Breast epithelium (tissue), 3 donors: ENCODE measurements at regions not wholly inside any gene's neighbourhood (a gene's known extent, or its start where the extent isn't known, plus 50 kb on each side); places are given as distances from the start of the nearest gene placed in this dataset.

Source experiments
- POLR2A ChIP-seq: fragments of 450-650 bp; IDR thresholded peaks from one replicate; pipeline ENCODE4 v1.6.1; 2016; ENCODE audit warnings: antibody characterized with exemption, mild to moderate bottlenecking, moderate library complexity
- POLR2AphosphoS5 ChIP-seq, 3 donors: sonication (generic); formaldehyde crosslinking; IDR thresholded peaks; one replicate each; pipeline ENCODE4 v1.6.1; 2017; ENCODE audit warnings: antibody characterized with exemption in 3 of 3
- TF ChIP-seq, protein P1 (sequence below), 3 donors: fragments of 450-650 bp; IDR thresholded peaks; one replicate each; pipeline ENCODE4 v1.5.1; 2016 to 2017; ENCODE audit warnings: antibody characterized with exemption in 3 of 3, mild to moderate bottlenecking in 3 of 3, moderate library complexity in 3 of 3

DNA sequence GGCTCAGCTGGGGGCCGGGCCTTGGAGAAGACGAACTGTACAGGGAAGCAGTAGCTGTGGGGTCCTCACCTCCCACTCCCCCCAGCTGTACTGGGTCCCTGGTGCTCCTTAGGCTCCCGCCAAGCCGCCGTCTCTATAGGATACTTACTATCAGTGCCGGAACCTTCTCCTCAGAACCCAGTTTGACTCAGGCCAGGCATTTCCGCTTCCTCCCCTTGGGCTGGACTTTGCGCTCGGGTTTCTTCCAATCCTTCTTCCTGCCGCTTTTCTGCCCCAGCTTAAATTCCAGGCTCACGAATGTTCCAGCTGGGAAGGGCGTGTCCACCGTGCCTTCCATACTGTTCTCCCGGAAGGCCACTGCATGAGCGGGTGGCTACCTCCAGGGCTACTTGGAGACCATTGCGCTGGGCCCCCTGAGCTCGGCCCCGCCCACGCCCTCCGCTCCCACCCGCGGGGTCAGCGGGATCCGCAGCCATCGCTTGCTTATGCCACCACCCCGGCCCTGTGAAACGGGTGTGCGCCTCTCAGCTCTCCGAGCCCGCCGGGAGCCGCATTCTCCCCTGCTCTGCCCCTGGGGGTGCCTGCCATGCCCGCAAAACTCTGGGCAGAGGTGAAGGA lies 1795.9 kb downstream of the TP53TG3F start:
- TF ChIP-seq, protein P1, sequence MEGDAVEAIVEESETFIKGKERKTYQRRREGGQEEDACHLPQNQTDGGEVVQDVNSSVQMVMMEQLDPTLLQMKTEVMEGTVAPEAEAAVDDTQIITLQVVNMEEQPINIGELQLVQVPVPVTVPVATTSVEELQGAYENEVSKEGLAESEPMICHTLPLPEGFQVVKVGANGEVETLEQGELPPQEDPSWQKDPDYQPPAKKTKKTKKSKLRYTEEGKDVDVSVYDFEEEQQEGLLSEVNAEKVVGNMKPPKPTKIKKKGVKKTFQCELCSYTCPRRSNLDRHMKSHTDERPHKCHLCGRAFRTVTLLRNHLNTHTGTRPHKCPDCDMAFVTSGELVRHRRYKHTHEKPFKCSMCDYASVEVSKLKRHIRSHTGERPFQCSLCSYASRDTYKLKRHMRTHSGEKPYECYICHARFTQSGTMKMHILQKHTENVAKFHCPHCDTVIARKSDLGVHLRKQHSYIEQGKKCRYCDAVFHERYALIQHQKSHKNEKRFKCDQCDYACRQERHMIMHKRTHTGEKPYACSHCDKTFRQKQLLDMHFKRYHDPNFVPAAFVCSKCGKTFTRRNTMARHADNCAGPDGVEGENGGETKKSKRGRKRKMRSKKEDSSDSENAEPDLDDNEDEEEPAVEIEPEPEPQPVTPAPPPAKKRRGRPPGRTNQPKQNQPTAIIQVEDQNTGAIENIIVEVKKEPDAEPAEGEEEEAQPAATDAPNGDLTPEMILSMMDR (IDR thresholded peaks at IDR 0.05), result no peak
- TF ChIP-seq POLR2A (no peak), POLR2AphosphoS5 (IDR thresholded peaks at IDR 0.05) (no peak)
